Colonic mucosa (tissue), 4 donors: ENCODE measurements at regions not wholly inside any gene's neighbourhood (a gene's known extent, or its start where the extent isn't known, plus 50 kb on each side); places are given as distances from the start of the nearest gene placed in this dataset.
"Not testable (repeated sequence)": the region's sequence is repeated elsewhere in the genome, so short reads cannot be mapped to it uniquely, and the experiment has no call there.

ENCODE experiments used
- DNase-seq: peaks from one replicate; pipeline ENCODE4 v3.0.0-alpha.2; 2020
- H3K27ac ChIP-seq: fragments of 200-600 bp; one replicate; pipeline ENCODE4 v1.8.0; 2021
- H3K27me3 ChIP-seq: fragments of 200-600 bp; one replicate; pipeline ENCODE4 v1.8.0; 2021
- H3K36me3 ChIP-seq: fragments of 200-600 bp; one replicate; pipeline ENCODE4 v1.8.0; 2021
- H3K4me1 ChIP-seq: fragments of 200-600 bp; one replicate; pipeline ENCODE4 v1.8.0; 2021; ENCODE audit warnings: mild to moderate bottlenecking
- H3K4me3 ChIP-seq: fragments of 200-600 bp; one replicate; pipeline ENCODE4 v1.8.0; 2021
- H3K9ac ChIP-seq, 2 donors: one replicate each; pipeline ENCODE4 v1.7.0; 2013; ENCODE audit warnings: control low read depth in 2 of 2, low read depth in 2 of 2, low read length in 2 of 2
- H3K9me3 ChIP-seq: fragments of 200-600 bp; one replicate; pipeline ENCODE4 v1.8.0; 2021
- intact Hi-C: fragments of 100-400 bp; cut with DNase I; formaldehyde crosslinking; loops from one replicate; pipeline ENCODE4 v1.14.1; 2022
- TF ChIP-seq, protein P1 (sequence below): fragments of 200-600 bp; IDR thresholded peaks from one replicate; pipeline ENCODE4 v1.8.0; 2022; ENCODE audit warnings: antibody characterized with exemption, mild to moderate bottlenecking
- donor health status: healthy.
- donor health status: DM: no; HTN: no; CAD: no.
- donor health status: DM: no; HTN: no; CAD: no.

DNA sequence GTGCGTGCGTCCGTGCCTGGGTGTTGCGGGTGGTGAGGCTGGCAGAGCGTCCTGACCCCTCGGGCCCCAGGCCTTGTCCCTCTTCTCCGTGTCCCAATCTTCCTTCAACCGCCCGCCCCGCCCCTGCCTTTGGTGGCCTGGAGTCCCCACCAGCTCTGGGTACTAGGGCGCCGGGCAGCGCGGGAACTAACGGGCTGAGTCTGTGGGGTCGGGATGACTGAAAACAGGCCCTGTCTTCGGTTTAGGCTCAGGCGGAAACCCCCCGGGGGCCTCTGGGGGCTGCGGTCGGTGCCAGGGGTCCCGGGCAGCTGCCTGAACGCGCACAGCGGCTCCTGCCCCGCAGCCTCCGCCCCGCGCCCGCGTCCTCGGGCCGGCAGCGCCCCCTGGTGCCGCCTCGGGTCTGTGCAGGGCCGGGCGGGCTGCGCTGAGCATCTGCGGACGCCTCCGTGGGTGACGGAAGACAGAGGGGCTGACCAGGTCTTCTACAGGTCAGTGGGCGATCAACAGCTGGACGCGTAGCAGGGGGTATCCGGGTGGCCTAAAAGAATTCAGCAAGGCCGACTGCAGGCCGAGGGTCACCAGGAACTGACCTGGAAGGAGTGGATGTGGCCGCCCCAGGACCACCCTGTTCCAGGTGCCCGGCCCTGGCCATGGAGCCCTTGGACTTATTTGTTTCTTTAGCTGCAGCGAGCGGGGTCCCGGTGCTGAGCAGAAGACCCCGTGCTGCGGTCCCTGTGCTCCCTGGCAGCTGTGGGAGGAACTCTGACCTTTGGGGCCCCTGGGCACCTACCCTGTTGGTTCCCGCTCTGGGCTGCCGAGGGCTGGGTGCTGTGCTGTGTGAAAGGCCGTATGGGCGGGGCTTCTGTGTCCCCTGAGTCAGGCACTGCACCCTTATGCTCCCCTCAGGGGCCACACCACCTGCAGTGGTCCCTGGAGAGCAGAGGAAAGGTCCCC is 130.2 kb upstream of the LPCAT1 start:
- H3K4me1 ChIP-seq, intact Hi-C loops, H3K27ac ChIP-seq, H3K9me3 ChIP-seq, H3K9ac ChIP-seq, H3K36me3 ChIP-seq, H3K4me3 ChIP-seq: not testable (repeated sequence)
- TF ChIP-seq, protein P1, sequence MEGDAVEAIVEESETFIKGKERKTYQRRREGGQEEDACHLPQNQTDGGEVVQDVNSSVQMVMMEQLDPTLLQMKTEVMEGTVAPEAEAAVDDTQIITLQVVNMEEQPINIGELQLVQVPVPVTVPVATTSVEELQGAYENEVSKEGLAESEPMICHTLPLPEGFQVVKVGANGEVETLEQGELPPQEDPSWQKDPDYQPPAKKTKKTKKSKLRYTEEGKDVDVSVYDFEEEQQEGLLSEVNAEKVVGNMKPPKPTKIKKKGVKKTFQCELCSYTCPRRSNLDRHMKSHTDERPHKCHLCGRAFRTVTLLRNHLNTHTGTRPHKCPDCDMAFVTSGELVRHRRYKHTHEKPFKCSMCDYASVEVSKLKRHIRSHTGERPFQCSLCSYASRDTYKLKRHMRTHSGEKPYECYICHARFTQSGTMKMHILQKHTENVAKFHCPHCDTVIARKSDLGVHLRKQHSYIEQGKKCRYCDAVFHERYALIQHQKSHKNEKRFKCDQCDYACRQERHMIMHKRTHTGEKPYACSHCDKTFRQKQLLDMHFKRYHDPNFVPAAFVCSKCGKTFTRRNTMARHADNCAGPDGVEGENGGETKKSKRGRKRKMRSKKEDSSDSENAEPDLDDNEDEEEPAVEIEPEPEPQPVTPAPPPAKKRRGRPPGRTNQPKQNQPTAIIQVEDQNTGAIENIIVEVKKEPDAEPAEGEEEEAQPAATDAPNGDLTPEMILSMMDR = peak; percentile 55
- DNase-seq = peak; percentile 20
- H3K27me3 ChIP-seq = peaks cover 19% of the 10 kb centered on the region

DNA sequence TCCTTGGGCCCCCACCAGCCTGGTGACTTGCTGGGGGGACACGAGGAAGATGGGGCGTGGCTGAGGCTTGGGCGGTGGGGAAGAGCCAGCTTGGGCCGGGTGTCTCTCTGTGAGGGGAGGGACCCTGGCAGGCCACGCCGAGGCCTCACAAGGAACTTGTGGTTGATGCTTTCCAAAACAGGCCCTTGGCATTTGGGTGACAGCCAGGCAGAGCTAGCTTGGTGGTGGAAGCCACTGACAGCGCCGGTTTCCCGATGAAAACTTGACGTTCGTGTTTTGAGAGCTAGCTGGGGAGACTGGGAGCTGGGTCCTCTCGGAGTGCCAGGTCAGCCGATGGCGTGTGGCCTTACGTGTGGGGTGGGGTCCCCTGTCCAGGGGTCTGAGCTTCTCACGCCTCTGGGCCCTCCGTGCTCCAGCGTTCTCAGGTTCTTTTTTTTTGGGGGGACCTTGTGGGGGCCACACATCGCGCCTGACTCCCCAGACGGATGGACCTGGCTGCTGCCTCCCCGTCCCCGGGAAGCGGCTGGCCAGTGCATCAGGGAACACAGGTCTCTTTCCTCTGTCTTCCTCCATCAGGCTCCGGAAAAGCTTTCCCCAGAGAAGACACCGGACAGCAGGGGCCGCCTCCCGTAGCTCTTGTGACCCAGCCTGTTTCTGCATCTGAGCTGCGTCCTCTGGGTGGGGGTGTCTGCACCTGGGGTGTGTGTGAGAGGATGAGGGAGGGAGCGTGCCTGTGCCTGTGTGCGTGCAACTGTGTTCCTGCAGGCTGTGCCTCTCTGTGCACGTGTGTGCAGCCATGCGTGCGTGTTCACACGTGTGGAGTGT is 129.3 kb upstream of the LPCAT1 start:
- no peak overlapping the region for H3K27ac ChIP-seq
- H3K27me3 ChIP-seq = peaks cover 19% of the 10 kb centered on the region
- TF ChIP-seq, protein P1 = no peak
- DNase-seq = peak; percentile 17
- H3K9ac ChIP-seq = no peak overlapping the region
- intact Hi-C loops = no loop called here
- no peak overlapping the region for H3K4me3 ChIP-seq
- no peaks in the 10 kb centered on the region for H3K9me3 ChIP-seq
- H3K4me1 ChIP-seq = no peaks in the 10 kb centered on the region
- no peaks in the 10 kb centered on the region for H3K36me3 ChIP-seq

DNA sequence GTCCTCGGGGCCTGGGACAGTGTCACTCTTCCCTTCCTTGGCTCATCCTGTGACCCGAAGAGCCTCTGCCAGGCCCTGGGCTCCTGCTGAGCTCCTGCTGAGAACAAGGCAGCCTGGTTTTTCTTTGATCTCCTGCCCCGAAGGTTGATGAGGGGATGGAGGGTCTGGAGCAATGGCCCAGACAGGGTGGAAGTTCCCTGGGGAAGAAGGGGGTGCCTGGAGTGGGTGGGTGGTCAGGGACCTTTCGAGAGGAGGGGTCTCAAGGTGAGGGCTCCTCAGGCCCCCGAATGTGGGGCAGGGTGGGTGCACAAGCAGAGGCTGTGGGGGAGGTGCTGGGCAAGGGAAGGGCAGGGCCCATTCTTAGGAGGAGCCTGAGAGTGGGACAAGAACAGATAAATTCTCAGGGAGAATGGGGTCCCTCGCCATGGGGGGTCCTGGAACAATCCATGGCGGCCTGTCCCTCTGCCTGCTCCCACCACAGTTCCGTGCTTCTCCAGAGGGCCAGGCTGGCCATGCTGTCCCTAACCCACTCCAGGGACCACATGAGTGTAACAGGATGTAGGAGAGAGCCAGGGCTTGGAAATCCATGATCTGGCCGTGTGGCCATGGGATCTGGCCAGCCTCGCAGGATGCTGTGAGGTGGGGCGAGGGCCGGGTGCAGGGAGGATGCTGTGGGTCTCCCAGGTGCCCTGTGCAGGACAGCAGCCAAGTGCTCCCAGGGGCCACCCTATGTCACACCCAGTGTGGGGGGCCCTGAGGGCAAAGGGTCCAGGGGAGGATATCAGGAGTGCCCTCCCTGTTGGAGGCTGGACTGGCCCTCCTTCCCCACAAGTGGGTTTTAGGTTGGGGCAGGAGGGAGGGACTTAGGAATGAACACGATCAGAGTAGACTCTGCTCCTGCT is 128.5 kb upstream of the LPCAT1 start:
- intact Hi-C loops = no loop called here
- Histone ChIP-seq H3K27ac (no peak overlapping the region), H3K4me1 (no peaks in the 10 kb centered on the region), H3K36me3 (no peaks in the 10 kb centered on the region), H3K27me3 (peaks cover 15% of the 10 kb centered on the region), H3K9me3 (no peaks in the 10 kb centered on the region), H3K4me3 (no peak overlapping the region), H3K9ac (no peak overlapping the region)
- peak; percentile 11 for DNase-seq
- TF ChIP-seq, protein P1 = no peak

DNA sequence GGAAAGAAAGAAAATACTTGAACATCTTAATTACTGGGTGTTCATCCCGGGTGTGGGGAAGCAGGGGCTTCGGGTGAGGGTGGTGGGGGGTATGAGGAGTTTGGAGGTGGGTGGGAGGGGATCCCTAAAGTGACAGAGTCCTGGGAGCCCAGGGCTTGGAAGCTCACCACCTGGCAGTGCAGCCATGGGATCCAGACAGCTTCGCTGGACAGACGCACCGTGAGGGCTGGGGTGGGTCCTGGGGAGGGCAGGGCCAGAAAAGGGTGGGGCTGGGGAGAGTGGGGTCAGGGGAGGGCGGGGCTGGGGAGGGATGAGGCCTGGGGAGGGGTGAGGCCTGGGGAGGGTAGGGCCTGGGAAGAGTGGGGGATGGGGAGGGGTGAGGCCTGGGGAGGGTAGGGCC is 127.5 kb upstream of the LPCAT1 start:
- Histone ChIP-seq H3K27ac (no peak overlapping the region), H3K4me3 (no peak overlapping the region), H3K27me3 (peaks cover 15% of the 10 kb centered on the region), H3K36me3 (no peaks in the 10 kb centered on the region), H3K4me1 (no peaks in the 10 kb centered on the region), H3K9me3 (no peaks in the 10 kb centered on the region), H3K9ac (no peak overlapping the region)
- intact Hi-C loops = no loop called here
- TF ChIP-seq, protein P1 = no peak
- no peak for DNase-seq

DNA sequence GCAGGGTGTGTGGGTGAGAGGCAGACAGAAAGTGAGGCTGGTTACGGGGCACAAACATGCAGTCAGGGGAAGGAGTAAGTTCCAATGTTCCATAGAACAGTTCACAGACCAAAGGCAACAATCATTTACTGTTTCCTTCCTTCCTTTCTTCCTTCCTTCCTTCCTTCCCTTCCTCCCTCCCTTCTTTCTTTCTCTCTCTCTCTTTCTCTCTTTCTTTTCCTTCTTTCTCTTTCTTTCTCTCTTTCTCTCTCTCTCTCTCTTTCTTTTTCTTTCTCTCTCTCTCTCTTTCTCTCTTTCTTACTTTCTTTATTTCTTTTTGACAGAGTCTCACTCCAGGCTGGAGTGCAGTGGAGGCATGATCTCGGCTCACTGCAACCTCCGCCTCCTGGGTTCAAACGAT is 125.8 kb upstream of the LPCAT1 start:
- DNase-seq = no peak
- Histone ChIP-seq H3K27me3 (peaks cover 15% of the 10 kb centered on the region), H3K9ac (no peak overlapping the region), H3K27ac (no peak overlapping the region), H3K36me3 (no peaks in the 10 kb centered on the region), H3K4me1 (no peaks in the 10 kb centered on the region), H3K9me3 (no peaks in the 10 kb centered on the region), H3K4me3 (no peak overlapping the region)
- TF ChIP-seq, protein P1 = no peak
- intact Hi-C loops = no loop called here
